HepG2 (cell line): ENCODE measurements at regions not wholly inside any gene's neighbourhood (a gene's known extent, or its start where the extent isn't known, plus 50 kb on each side); places are given as distances from the start of the nearest gene placed in this dataset.

Experiments
- ATAC-seq: fragments of 200-7000 bp; cut with Tn5 transposase; 3 replicates; pipeline ENCODE4 v1.9.1; 2020; ENCODE audit warnings: mild to moderate bottlenecking, moderate library complexity
- BruUV-seq: library from RNA; stranded (reverse); fragments of 400-500 nt; replicated peaks from 2 replicates; lab custom pipeline; 2021; lab: Mats Ljungman, UMichigan
- CTCF ChIA-PET: fragments of 300-600 bp; formaldehyde crosslinking; extraction: SDS; loops from one replicate; lab custom pipeline; 2021; ENCODE audit warnings: low total read pairs, inconsistent platforms, low intra/inter-chr PET ratio; lab: Yijun Ruan, JAX
- POLR2A ChIA-PET: fragments of 350-600 bp; sonication (Branson Sonifier 250); formaldehyde crosslinking; loops from one replicate; lab custom pipeline; 2020; ENCODE audit warnings: antibody characterized with exemption, inconsistent platforms; lab: Yijun Ruan, JAX
- DNase-seq: peaks from one replicate; pipeline ENCODE4 v3.0.0-alpha.2; 2015; ENCODE audit warnings: low spot score
- FAIRE-seq: peaks from 3 replicates; lab custom pipeline; 2011; peaks lifted over from hg19 to GRCh38; lab: Jason Lieb, UNC
- H2AFZ ChIP-seq: one replicate; pipeline ENCODE4 v1.6.1; 2011; ENCODE audit warnings: low read length, inconsistent platforms
- H3K27ac ChIP-seq: fragments of 300-600 bp; 3 replicates; pipeline ENCODE4 v1.8.0; 2011; ENCODE audit warnings: mixed run types, mild to moderate bottlenecking, mixed read lengths, low read length, inconsistent platforms; ENCODE audit not compliant: insufficient read depth; ENCODE audit errors: extremely low read length
- H3K27me3 ChIP-seq, 2 experiments: fragments of 200-600 bp in 1 of 2; 2 replicates in 1 of 2; 3 replicates in 1 of 2; pipeline versions ENCODE4 v1.6.0 to v1.8.0; 2011; ENCODE audit warnings: low read length in 2 of 2, mild to moderate bottlenecking in 2 of 2, moderate library complexity in 2 of 2, inconsistent platforms in 1 of 2; ENCODE audit not compliant: insufficient read depth in 2 of 2, control insufficient read depth in 1 of 2
- H3K36me3 ChIP-seq, 2 experiments: fragments of 200-600 bp in 1 of 2; replicated peaks in 1 of 2; 2 replicates in 1 of 2; 3 replicates in 1 of 2; pipeline versions ENCODE4 v1.5.1 to v1.8.0; 2011; ENCODE audit warnings: low read length in 2 of 2, inconsistent platforms in 1 of 2; ENCODE audit not compliant: insufficient read depth in 2 of 2, control insufficient read depth in 1 of 2
- H3K4me1 ChIP-seq: 2 replicates; pipeline ENCODE4 v1.5.1; 2012; ENCODE audit warnings: low read length, inconsistent platforms; ENCODE audit not compliant: insufficient read depth
- H3K4me2 ChIP-seq: 2 replicates; pipeline ENCODE4 v1.6.0; 2011; ENCODE audit warnings: low read depth, low read length, inconsistent platforms
- H3K4me3 ChIP-seq, 3 experiments: fragments of 200-600 bp in 1 of 3; sonication (generic), shearing (Covaris generic) in 1 of 3; replicated peaks in 1 of 3; 2 replicates each; pipeline ENCODE4 v1.5.1; 2011 to 2016; ENCODE audit warnings: low read length in 3 of 3, inconsistent platforms in 2 of 3, low read depth in 2 of 3, mild to moderate bottlenecking in 2 of 3, control low read depth in 1 of 3, mixed read lengths in 1 of 3; ENCODE audit not compliant: insufficient read depth in 1 of 3
- H3K79me2 ChIP-seq: one replicate; pipeline ENCODE4 v1.6.1; 2011; ENCODE audit warnings: low read length, inconsistent platforms; ENCODE audit not compliant: insufficient read depth
- H3K9ac ChIP-seq: 2 replicates; pipeline ENCODE4 v1.6.0; 2011; ENCODE audit warnings: mild to moderate bottlenecking, low read depth, low read length, inconsistent platforms; ENCODE audit not compliant: insufficient read depth
- H3K9me3 ChIP-seq: 2 replicates; pipeline ENCODE4 v1.5.1; 2012; ENCODE audit warnings: mild to moderate bottlenecking, low read length
- H4K20me1 ChIP-seq: 2 replicates; pipeline ENCODE4 v1.6.0; 2011; ENCODE audit warnings: inconsistent platforms, mild to moderate bottlenecking, low read length, moderate library complexity; ENCODE audit not compliant: insufficient read depth
- BCL6 ChIP-seq: IDR thresholded peaks from 2 replicates; pipeline ENCODE4 v1.6.1; 2016; ENCODE audit warnings: missing genetic modification reagents, missing compliant biosample characterization
- GMEB1 ChIP-seq: sonication (generic); formaldehyde crosslinking; IDR thresholded peaks from 2 replicates; pipeline ENCODE4 v1.5.1; 2020; ENCODE audit warnings: missing genetic modification reagents, mild to moderate bottlenecking, borderline replicate concordance
- HNRNPK ChIP-seq: fragments of 200-400 bp; formaldehyde crosslinking; IDR thresholded peaks from 2 replicates; pipeline ENCODE4 v1.6.1; 2018; ENCODE audit warnings: low read length, low read depth, moderate library complexity, mild to moderate bottlenecking; ENCODE audit not compliant: poor library complexity, severe bottlenecking
- POGZ ChIP-seq: sonication (generic); formaldehyde crosslinking; IDR thresholded peaks from 2 replicates; pipeline ENCODE4 v1.4.0; 2020; ENCODE audit warnings: mild to moderate bottlenecking, missing genetic modification reagents
- SIN3B ChIP-seq: fragments of 150-350 bp; IDR thresholded peaks from 2 replicates; pipeline ENCODE4 v1.6.1; 2014; ENCODE audit warnings: low read length
- SRF ChIP-seq: IDR thresholded peaks from 2 replicates; pipeline ENCODE4 v1.6.1; 2011; ENCODE audit warnings: mild to moderate bottlenecking, low read depth, low read length, moderate library complexity
- YEATS2 ChIP-seq: sonication (generic); formaldehyde crosslinking; IDR thresholded peaks from 2 replicates; pipeline ENCODE4 v1.4.0; 2020; ENCODE audit warnings: missing genetic modification reagents, borderline replicate concordance
- ZNF318 ChIP-seq: sonication (generic); formaldehyde crosslinking; IDR thresholded peaks from 2 replicates; pipeline ENCODE4 v1.4.0; 2020; ENCODE audit warnings: mild to moderate bottlenecking, missing genetic modification reagents
- ZNF547 ChIP-seq: sonication (generic); formaldehyde crosslinking; IDR thresholded peaks from 2 replicates; pipeline ENCODE4 v1.5.1; 2020; ENCODE audit warnings: mild to moderate bottlenecking, missing genetic modification reagents
- ZNF558 ChIP-seq: sonication (generic); formaldehyde crosslinking; IDR thresholded peaks from 2 replicates; pipeline ENCODE4 v1.9.0; 2022; ENCODE audit warnings: mild to moderate bottlenecking, missing genetic modification reagents, borderline replicate concordance
- ZNF7 ChIP-seq: IDR thresholded peaks from 2 replicates; pipeline ENCODE4 v1.6.1; 2016; ENCODE audit warnings: missing biosample characterization, missing genetic modification reagents
- WGBS: methylation state at CpG from one replicate; pipeline ENCODE4 v1.1.6; 2017; ENCODE audit warnings: low lambda C conversion rate; 5-methylcytosine and 5-hydroxymethylcytosine counted together
- in situ Hi-C: cut with HindIII; loops from 2 replicates; pipeline ENCODE4 v1.10.0; 2017; ENCODE audit warnings: low pct_unique_long_range_greater_than_20kb; ENCODE audit not compliant: extremely low pct_ligation_motif_present
- intact Hi-C: fragments of 100-400 bp; cut with micrococcal nuclease; formaldehyde crosslinking; loops from one replicate; pipeline ENCODE4 v1.10.0; 2022; ENCODE audit not compliant: unreplicated experiment

- Histone ChIP-seq H2AFZ (no peak overlapping the region), H3K4me1 (no peaks in the 10 kb centered on the region), H3K9me3 (no peaks in the 10 kb centered on the region), H3K36me3 (no peaks in the 10 kb centered on the region), H4K20me1 (no peaks in the 10 kb centered on the region), H3K79me2 (no peaks in the 10 kb centered on the region), H3K4me2 (no peak overlapping the region), H3K9ac (no peak overlapping the region), H3K27me3 (no peaks in the 10 kb centered on the region), H3K27ac (no peak overlapping the region), H3K4me3 (no peak overlapping the region)
- in situ Hi-C loops: no loop called here
- DNase-seq: no peak
- BruUV-seq: no TSS peak
- intact Hi-C loops: no loop called here
- ChIA-PET CTCF (no interaction called here), POLR2A (no interaction called here)
- no peak for FAIRE-seq
- no peak for TF ChIP-seq ZNF558 (CRISPR knock-in tag)
- no peak for TF ChIP-seq POGZ
- TF ChIP-seq SRF: no peak
- TF ChIP-seq SIN3B: no peak
- no peak for TF ChIP-seq ZNF547 (CRISPR knock-in tag)
- TF ChIP-seq GMEB1 (CRISPR knock-in tag): no peak
- TF ChIP-seq YEATS2 (CRISPR knock-in tag): no peak
- TF ChIP-seq ZNF7 (CRISPR knock-in tag): no peak
- no peak for TF ChIP-seq BCL6 (CRISPR knock-in tag)
- 3% methylated on average over 1 of the region's 1 CpG for WGBS
- no peak for ATAC-seq
Measured at GRCh38 chr2:149741646-149742045, 154.1 kb upstream of the MMADHC start.

GRCh38 chr2:149740490-149740889 lies 152.9 kb upstream of the MMADHC start:
- FAIRE-seq: no peak
- no peak overlapping the region for H3K4me3 ChIP-seq
- intact Hi-C loops (no loop called here), in situ Hi-C loops (no loop called here)
- no peaks in the 10 kb centered on the region for H3K36me3 ChIP-seq
- no peak for DNase-seq
- no peak for ATAC-seq
- no peak overlapping the region for H3K4me2 ChIP-seq
- no peaks in the 10 kb centered on the region for H3K79me2 ChIP-seq
- ChIA-PET POLR2A (no interaction called here), CTCF (no interaction called here)
- H3K27ac ChIP-seq: no peak overlapping the region
- H2AFZ ChIP-seq: no peak overlapping the region
- BruUV-seq: no TSS peak
- H3K9me3 ChIP-seq: no peaks in the 10 kb centered on the region
- no peak overlapping the region for H3K9ac ChIP-seq
- whole genome bisulfite sequencing: 18% methylated on average over 1 of the region's 1 CpG
- no peaks in the 10 kb centered on the region for H3K27me3 ChIP-seq
- no peaks in the 10 kb centered on the region for H4K20me1 ChIP-seq
- H3K4me1 ChIP-seq: no peaks in the 10 kb centered on the region
- TF ChIP-seq ZNF318 (CRISPR knock-in tag) (no peak), HNRNPK (no peak)
